ENCODE measurements at regions not wholly inside any gene's neighbourhood (a gene's known extent, or its start where the extent isn't known, plus 50 kb on each side); places are given as distances from the start of the nearest gene placed in this dataset.
A peak's percentile ranks its signal among the peaks of the same experiment; 100 is the strongest.

- DNase-seq (ENCODE audit: low spot score) = no peak
Observed at GRCh38 chr2:6421138-6421730, 444.5 kb downstream of the CMPK2 start.

GRCh38 chr2:6421888-6422287 lies 443.8 kb downstream of the CMPK2 start:
- DNase-seq (ENCODE audit: low spot score) = no peak

DNA sequence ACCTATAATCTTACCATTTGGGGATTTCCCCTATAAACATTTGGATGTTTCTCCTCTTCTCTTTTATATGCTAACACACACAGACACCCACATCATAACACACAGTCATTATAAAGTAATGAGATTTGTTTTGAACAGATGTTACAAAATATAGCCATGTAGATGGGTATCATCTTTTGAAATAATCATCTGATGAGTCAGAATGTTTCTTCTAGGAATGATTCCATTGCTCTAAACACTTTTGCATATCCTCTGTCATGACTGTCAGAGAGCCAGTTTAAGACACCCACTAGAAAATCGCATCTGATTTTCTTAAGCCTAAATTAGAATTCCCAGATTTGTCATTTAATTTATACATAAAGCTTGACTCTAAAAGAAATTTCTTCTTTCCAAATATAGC lies 442.6 kb downstream of the CMPK2 start:
- no peak for DNase-seq (ENCODE audit: low spot score)

GRCh38 chr2:6423944-6424343 lies 441.8 kb downstream of the CMPK2 start:
- DNase-seq (ENCODE audit: low spot score) = no peak

GRCh38 chr2:6425032-6425431 lies 440.7 kb downstream of the CMPK2 start:
- DNase-seq (ENCODE audit: low spot score) = no peak

- no peak for DNase-seq (ENCODE audit: low spot score)
Observed at GRCh38 chr2:6429210-6429986, 436.3 kb downstream of the CMPK2 start.

DNA sequence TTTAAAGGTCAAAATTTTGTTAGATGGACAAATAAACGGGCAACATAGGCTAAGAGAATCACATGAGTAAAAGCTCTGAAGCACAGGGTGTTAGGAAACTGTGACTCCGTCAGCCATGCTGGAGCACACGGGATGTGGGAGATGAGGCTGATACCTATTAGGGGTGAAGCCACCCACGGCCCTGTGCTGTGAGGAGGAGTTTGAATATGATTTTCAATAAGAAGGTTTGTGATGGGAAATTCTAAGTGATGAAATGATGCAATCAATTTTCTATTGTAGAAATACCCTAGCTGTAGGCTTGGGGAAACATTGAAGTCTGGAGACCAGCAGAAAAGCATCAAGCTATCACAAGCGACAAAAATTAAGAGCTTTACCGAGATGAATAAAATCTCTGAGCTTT lies 431.3 kb downstream of the CMPK2 start:
- DNase-seq (ENCODE audit: low spot score) = no peak

GRCh38 chr2:6441800-6442199 lies 423.9 kb downstream of the CMPK2 start:
- DNase-seq (ENCODE audit: low spot score) = no peak

GRCh38 chr2:6442252-6442985 lies 423.3 kb downstream of the CMPK2 start:
- DNase-seq (ENCODE audit: low spot score) = no peak

GRCh38 chr2:6443061-6443823 lies 422.5 kb downstream of the CMPK2 start:
- no peak for DNase-seq (ENCODE audit: low spot score)

DNA sequence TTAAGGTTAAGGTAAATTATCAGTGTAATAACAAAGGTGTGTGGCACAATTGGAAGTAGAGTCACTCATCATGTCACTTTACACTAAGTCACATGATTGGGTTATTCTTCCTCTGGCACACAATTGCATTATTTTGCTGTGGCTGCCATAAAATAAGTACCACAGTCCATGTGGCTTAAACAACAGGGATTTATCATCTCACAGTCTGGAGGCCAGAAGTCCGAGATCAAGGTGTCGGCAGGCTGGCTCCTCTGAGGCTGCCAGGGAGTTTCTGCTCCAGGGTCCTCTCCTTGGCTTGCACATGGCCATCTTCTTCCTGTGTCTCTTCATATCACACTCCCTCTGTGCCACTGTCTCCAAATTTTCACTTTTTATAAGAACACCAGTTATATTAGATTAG lies 421.2 kb downstream of the CMPK2 start:
- DNase-seq (ENCODE audit: low spot score) = no peak

- DNase-seq (ENCODE audit: low spot score) = peak; percentile 31
Observed at GRCh38 chr2:6445156-6445555, 420.6 kb downstream of the CMPK2 start.

- DNase-seq (ENCODE audit: low spot score) = no peak
Observed at GRCh38 chr2:6446938-6447608, 418.6 kb downstream of the CMPK2 start.

DNA sequence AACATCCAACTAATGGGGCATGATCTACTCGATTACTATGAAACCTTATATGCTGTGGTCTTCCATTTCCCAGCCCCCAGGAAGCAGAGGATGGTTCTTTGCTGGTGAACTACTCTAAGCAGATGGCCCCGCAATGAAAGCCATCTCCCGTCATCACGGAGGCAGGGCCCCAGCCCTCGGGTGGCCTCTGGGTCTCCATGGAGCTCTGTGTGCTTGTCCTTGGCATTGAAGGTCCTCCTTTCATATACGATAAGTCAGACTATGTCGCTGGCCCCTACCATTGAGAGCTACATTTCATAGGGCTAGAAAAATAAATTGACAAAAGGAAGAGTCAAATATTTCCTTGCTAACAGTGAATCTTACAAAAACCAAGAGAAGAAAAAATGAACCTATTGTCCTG lies 416.8 kb downstream of the CMPK2 start:
- DNase-seq (ENCODE audit: low spot score) = no peak

GRCh38 chr2:6449343-6449742 lies 416.4 kb downstream of the CMPK2 start:
- no peak for DNase-seq (ENCODE audit: low spot score)

DNA sequence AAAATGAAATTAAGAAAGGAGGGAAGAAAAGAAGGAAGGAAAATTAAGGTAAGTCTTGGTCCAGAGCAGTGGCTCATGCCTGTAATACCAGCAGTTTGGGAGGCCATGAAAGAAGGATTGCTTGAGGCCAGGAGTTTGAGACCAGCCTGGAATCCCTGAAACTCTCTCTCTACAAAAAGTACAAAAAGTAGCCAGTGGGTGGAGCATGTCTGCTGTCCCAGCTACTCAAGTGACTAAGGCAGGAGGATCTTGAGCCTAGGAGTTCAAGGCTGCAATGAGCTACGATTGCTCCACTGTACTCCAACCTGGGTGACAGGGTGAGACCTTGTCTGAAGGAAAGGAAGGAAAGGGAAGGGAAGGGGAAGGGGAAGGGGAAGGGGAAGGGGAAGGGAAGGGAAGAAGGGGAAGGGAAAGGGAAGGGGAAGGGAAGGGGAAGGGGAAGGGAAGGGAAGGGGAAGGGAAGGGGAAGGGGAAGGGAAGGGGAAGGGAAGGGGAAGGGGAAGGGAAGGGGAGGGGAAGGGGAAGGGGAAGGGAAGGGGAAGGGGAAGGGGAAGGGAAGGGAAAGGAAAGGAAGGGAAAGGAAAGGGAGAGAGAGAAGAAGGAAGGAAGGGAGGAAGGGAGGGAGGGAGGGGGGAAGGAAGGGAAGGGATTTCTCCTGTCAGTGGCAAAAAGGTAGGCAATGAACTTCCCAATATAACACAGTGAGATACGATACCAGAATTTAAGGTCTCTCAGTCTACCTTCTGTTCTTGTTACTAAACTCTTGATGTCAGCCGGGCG lies 412.8 kb downstream of the CMPK2 start:
- no peak for DNase-seq (ENCODE audit: low spot score)

GRCh38 chr2:6454286-6454990 lies 411.3 kb downstream of the CMPK2 start:
- DNase-seq (ENCODE audit: low spot score) = no peak

DNA sequence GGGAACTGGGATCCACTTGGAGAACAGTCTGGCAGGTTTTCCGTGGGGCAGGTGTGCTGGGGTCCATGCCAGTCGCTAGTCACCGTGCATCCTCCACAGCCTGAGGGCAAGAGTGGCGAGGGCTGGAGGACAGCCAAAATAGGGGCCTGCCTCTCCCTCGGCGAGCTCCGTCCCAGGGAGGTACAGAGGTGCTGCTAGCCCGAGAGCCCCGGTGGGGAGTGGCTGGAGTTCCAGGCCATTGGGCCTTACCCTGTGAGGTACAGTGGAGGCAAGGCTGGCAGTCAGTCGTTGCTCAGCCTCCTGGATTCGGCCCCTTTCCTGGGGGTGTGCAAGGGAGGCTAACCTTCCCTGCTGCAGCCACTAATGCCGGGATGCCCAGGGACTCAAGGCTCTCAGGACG lies 406.6 kb downstream of the CMPK2 start:
- DNase-seq (ENCODE audit: low spot score) = no peak

- DNase-seq (ENCODE audit: low spot score) = no peak
Observed at GRCh38 chr2:6470518-6470917, 395.2 kb downstream of the CMPK2 start.

DNA sequence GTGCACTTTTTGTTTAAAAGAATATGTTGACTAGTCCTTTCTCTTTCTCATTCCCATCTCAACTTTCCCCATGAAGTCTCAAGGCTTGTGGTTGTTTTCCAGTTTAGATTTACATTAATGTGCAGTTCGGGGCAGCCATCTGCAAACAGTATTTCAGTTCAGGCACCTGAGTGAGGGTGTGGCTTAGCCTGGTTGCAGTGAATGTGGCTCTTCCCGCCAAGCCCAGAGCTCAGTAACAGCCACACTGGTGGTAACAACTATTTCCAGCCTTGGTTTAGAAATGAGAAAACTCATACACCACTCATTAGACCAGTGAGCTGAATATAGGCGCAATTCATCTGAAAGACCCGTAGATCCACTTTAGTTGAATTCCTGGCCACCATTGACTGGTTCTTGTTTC lies 394.3 kb downstream of the CMPK2 start:
- DNase-seq (ENCODE audit: low spot score) = no peak
